Cardiac muscle cell (in vitro differentiated cells and primary cell): ENCODE measurements at regions not wholly inside any gene's neighbourhood (a gene's known extent, or its start where the extent isn't known, plus 50 kb on each side); places are given as distances from the start of the nearest gene placed in this dataset.

Experiments
- DNase-seq, 2 donors: peaks; one replicate each; pipeline versions ENCODE4 v3.0.0 to v3.0.0-alpha.2; 2010 to 2017; ENCODE audit warnings: low read depth in 1 of 2, low spot score in 1 of 2
- H3K27ac ChIP-seq: fragments of 200-600 bp; sonication (generic); 2 replicates; pipeline ENCODE4 v1.5.1; 2016
- H3K27me3 ChIP-seq: fragments of 200-600 bp; sonication (generic); 2 replicates; pipeline ENCODE4 v1.6.0; 2016; ENCODE audit warnings: control low read depth
- H3K36me3 ChIP-seq: fragments of 200-600 bp; sonication (generic); 2 replicates; pipeline ENCODE4 v1.5.1; 2016; ENCODE audit warnings: control low read depth
- H3K4me1 ChIP-seq: fragments of 200-600 bp; sonication (generic); 2 replicates; pipeline ENCODE4 v1.8.1; 2017; ENCODE audit warnings: low read depth, mild to moderate bottlenecking, mixed run types
- H3K4me3 ChIP-seq: fragments of 200-600 bp; sonication (generic); 2 replicates; pipeline ENCODE4 v1.5.1; 2016; ENCODE audit warnings: mild to moderate bottlenecking
- H3K9me3 ChIP-seq: fragments of 200-600 bp; sonication (generic); 2 replicates; pipeline ENCODE4 v1.5.1; 2017; ENCODE audit warnings: low read depth, mild to moderate bottlenecking, control low read depth
- TF ChIP-seq, protein P1 (sequence below): IDR thresholded peaks from 2 replicates; pipeline ENCODE4 v1.5.1; 2012; ENCODE audit warnings: low read depth, mild to moderate bottlenecking, low read length

DNA sequence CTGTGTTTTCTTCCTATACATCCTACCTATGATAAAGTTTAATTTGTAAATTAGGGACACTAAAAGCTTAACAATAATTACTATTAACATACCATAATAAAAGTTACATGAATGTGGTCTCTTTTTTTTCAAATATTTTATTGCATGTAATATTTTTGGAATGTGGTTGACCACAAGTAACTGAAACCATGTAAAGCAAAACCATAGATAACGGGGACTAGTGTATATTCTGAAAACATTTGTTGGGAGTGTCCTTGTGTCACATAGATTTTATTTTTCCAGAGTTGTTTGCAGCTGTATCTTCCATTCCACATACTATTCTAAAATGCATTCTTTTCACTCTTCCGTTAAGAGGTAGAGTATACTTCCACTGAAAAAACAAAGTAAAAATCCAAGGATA lies 200.4 kb downstream of the KIF18A start:
- TF ChIP-seq, protein P1, sequence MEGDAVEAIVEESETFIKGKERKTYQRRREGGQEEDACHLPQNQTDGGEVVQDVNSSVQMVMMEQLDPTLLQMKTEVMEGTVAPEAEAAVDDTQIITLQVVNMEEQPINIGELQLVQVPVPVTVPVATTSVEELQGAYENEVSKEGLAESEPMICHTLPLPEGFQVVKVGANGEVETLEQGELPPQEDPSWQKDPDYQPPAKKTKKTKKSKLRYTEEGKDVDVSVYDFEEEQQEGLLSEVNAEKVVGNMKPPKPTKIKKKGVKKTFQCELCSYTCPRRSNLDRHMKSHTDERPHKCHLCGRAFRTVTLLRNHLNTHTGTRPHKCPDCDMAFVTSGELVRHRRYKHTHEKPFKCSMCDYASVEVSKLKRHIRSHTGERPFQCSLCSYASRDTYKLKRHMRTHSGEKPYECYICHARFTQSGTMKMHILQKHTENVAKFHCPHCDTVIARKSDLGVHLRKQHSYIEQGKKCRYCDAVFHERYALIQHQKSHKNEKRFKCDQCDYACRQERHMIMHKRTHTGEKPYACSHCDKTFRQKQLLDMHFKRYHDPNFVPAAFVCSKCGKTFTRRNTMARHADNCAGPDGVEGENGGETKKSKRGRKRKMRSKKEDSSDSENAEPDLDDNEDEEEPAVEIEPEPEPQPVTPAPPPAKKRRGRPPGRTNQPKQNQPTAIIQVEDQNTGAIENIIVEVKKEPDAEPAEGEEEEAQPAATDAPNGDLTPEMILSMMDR: no peak
- H3K9me3 ChIP-seq: no peaks in the 10 kb centered on the region
- H3K36me3 ChIP-seq: no peaks in the 10 kb centered on the region
- H3K4me3 ChIP-seq: no peak overlapping the region
- DNase-seq: peak in 1 of 2 donors; percentile 28
- no peaks in the 10 kb centered on the region for H3K27me3 ChIP-seq
- no peak overlapping the region for H3K27ac ChIP-seq
- no peaks in the 10 kb centered on the region for H3K4me1 ChIP-seq

DNA sequence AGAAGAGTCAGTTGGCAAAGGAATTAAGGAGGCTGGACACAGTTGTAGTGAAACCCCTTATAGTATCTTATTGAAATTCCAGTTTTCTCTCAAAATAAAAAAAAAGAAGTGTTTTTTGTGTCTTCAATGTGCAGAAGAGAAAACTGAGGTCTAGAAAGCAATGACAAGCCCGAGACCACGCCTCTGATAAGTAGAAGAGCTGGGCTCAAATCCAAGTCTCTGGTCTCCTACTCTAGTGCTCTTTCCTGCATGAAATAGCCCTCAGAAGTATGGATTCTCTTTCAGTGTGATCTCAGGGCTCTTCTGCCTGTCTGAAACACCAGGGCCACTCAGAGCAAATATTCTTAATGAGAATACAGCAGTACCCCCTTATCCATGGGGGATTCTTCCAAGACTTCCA lies 200.9 kb downstream of the KIF18A start:
- Histone ChIP-seq H3K27ac (no peak overlapping the region), H3K4me3 (no peak overlapping the region), H3K27me3 (no peaks in the 10 kb centered on the region), H3K4me1 (no peaks in the 10 kb centered on the region), H3K9me3 (no peaks in the 10 kb centered on the region), H3K36me3 (no peaks in the 10 kb centered on the region)
- DNase-seq: peak in 1 of 2 donors; percentile 26
- TF ChIP-seq, protein P1: no peak

DNA sequence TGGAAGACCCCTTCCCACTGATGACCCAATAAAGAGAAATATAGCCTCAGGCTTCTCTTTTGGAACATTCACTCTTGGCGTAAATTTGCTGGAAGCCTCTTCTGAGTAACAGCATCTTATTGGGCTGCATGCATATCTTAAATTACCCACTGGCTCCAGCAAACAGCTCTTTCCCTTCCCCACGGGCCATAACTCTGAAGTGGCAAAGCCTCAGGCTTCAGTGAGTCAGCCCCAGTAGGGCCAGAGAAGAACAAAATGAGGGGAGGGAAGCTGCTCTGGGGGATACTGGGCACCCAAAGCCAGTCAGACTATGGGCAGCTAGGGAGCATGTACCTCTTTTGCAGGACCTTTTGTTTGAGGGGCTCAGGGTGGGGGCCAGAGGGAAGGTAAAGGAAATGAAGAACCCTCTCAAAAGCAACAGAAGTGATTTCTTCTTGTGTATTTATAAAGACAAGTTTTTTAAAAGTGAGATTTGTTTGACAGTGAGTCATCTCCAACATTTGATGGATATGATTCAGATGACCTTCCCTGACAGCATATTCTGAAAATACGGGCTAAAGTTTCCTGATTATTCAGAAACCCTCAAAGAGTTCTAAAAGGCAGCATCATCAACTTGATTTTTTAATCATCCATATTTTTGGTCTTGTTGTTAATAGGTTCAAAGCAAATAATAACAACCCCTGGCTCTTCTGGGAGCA lies 203.4 kb downstream of the KIF18A start:
- no peak for DNase-seq
- no peaks in the 10 kb centered on the region for H3K36me3 ChIP-seq
- H3K27me3 ChIP-seq: no peaks in the 10 kb centered on the region
- TF ChIP-seq, protein P1: no peak
- H3K4me1 ChIP-seq: no peaks in the 10 kb centered on the region
- H3K4me3 ChIP-seq: no peak overlapping the region
- H3K9me3 ChIP-seq: no peaks in the 10 kb centered on the region
- no peak overlapping the region for H3K27ac ChIP-seq

DNA sequence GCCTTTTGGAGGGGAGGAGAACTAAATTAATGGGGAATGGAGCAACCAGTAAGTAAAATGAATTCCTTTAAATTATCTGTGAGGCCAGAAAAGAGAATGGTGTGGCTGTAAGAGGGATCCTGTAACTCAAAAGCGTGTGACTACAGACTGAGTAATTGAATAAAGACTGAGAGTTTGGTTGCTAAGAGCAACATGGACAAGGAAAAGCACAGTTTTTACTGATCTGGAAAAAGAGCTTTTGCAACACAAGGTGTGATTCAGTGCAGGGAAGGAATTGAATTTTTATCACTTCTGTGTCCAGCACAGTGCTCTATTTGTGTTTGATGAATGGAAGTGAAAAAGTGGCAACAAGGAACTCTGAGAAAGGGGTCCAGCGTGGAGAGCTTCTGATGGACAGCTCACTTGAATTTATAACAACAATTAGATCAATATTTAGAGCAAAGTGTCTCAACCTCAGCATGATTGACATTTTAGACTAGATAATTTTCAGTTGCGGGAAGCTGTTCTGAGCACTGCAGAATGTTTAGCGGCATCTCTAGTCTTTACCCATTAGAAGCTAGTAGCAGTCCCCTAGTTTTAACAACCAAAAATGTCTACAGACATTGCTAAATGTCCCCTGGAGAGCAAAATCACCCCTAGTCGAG lies 202.8 kb upstream of the BDNF start:
- no peak overlapping the region for H3K4me3 ChIP-seq
- H3K4me1 ChIP-seq: no peaks in the 10 kb centered on the region
- H3K9me3 ChIP-seq: no peaks in the 10 kb centered on the region
- no peaks in the 10 kb centered on the region for H3K36me3 ChIP-seq
- no peak overlapping the region for H3K27ac ChIP-seq
- H3K27me3 ChIP-seq: no peaks in the 10 kb centered on the region
- TF ChIP-seq, protein P1: no peak
- DNase-seq: peak in 1 of 2 donors; percentile 27

DNA sequence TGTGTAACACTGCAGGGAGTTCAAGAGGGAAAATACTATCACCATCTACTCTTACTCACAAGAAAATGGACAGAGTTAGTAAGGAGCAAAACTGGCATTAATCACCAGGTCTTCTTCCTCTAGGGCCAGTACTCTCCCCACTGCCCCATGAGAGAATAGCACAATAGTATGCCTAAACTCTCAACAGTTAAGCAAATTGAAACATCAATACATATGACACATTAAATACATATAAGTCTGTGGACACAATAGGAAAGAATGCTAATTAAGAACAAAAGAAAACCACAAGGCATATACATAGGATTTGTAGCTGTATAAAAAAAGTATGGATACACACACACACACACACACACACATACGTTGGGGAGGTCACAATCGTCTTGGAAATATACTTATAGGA lies 197.9 kb upstream of the BDNF start:
- Histone ChIP-seq H3K36me3 (no peaks in the 10 kb centered on the region), H3K9me3 (no peaks in the 10 kb centered on the region), H3K27me3 (no peaks in the 10 kb centered on the region), H3K27ac (no peak overlapping the region), H3K4me1 (no peaks in the 10 kb centered on the region), H3K4me3 (no peak overlapping the region)
- TF ChIP-seq, protein P1: no peak
- no peak for DNase-seq
